ENCODE measurements at regions not wholly inside any gene's neighbourhood (a gene's known extent, or its start where the extent isn't known, plus 50 kb on each side); places are given as distances from the start of the nearest gene placed in this dataset.

GRCh38 chr11:29756871-29757270, 260.0 kb downstream of the KCNA4 start:
- TF ChIP-seq CTCF (IDR thresholded peaks at IDR 0.05; ENCODE audit: insufficient read depth, low read depth, low read length) (no peak), EZH2 (IDR thresholded peaks at IDR 0.05; ENCODE audit: insufficient read depth, low read length) (no peak)
